Calu3 (cell line): ENCODE measurements at regions not wholly inside any gene's neighbourhood (a gene's known extent, or its start where the extent isn't known, plus 50 kb on each side); places are given as distances from the start of the nearest gene placed in this dataset.

Source experiments
- BruUV-seq: library from RNA; stranded (reverse); fragments of 400-500 nt; replicated peaks from 2 replicates; lab custom pipeline; 2021; lab: Mats Ljungman, UMichigan
- CTCF ChIA-PET: fragments of 300-600 bp; sonication (Branson Sonifier 250); formaldehyde crosslinking; loops from one replicate; lab custom pipeline; 2022; ENCODE audit warnings: antibody characterized with exemption; lab: Charles Lee
- DNase-seq: peaks from one replicate; pipeline ENCODE4 v3.0.0; 2022
- H3K27ac Mint-ChIP-seq: one replicate; pipeline ENCODE4 v1.8.0; 2022; ENCODE audit warnings: mixed read lengths; ENCODE audit not compliant: unreplicated experiment
- H3K27me3 Mint-ChIP-seq: one replicate; pipeline ENCODE4 v1.8.0; 2022; ENCODE audit warnings: mixed read lengths; ENCODE audit not compliant: unreplicated experiment
- H3K36me3 Mint-ChIP-seq: one replicate; pipeline ENCODE4 v1.8.0; 2022; ENCODE audit warnings: mild to moderate bottlenecking, moderate library complexity, mixed read lengths; ENCODE audit not compliant: insufficient read depth, unreplicated experiment
- H3K4me1 Mint-ChIP-seq: one replicate; pipeline ENCODE4 v1.8.0; 2022; ENCODE audit warnings: mild to moderate bottlenecking, low read depth, mixed read lengths; ENCODE audit not compliant: unreplicated experiment
- H3K4me3 Mint-ChIP-seq: one replicate; pipeline ENCODE4 v1.8.0; 2022; ENCODE audit warnings: mild to moderate bottlenecking, low read depth, moderate library complexity, mixed read lengths; ENCODE audit not compliant: unreplicated experiment
- H3K9me3 Mint-ChIP-seq: one replicate; pipeline ENCODE4 v1.8.0; 2022; ENCODE audit warnings: low read depth, mixed read lengths; ENCODE audit not compliant: unreplicated experiment
- CTCF ChIP-seq: fragments of 200-600 bp; IDR thresholded peaks from one replicate; pipeline ENCODE4 v1.8.0; 2022; ENCODE audit warnings: antibody characterized with exemption; ENCODE audit not compliant: unreplicated experiment
- intact Hi-C: fragments of 100-400 bp; cut with micrococcal nuclease; formaldehyde crosslinking; loops from one replicate; pipeline ENCODE4 v1.10.0; 2022; ENCODE audit not compliant: unreplicated experiment

- no TSS peak for BruUV-seq
- intact Hi-C loops, result no loop called here
- TF ChIP-seq CTCF, result no peak
- no peak overlapping the region for H3K4me3 Mint-ChIP-seq
- no peaks in the 10 kb centered on the region for H3K9me3 Mint-ChIP-seq
- no peaks in the 10 kb centered on the region for H3K27me3 Mint-ChIP-seq
- no peak overlapping the region for H3K27ac Mint-ChIP-seq
- no peak for DNase-seq
- H3K36me3 Mint-ChIP-seq, result no peaks in the 10 kb centered on the region
- CTCF ChIA-PET, result no interaction called here
- no peaks in the 10 kb centered on the region for H3K4me1 Mint-ChIP-seq
These were observed 623.3 kb upstream of the NR5A2 start for GRCh38 chr1:199404191-199404590.

- H3K36me3 Mint-ChIP-seq, result no peaks in the 10 kb centered on the region
- intact Hi-C loops, result no loop called here
- no TSS peak for BruUV-seq
- H3K4me3 Mint-ChIP-seq, result no peak overlapping the region
- CTCF ChIA-PET, result no interaction called here
- TF ChIP-seq CTCF, result no peak
- no peaks in the 10 kb centered on the region for H3K9me3 Mint-ChIP-seq
- H3K4me1 Mint-ChIP-seq, result no peaks in the 10 kb centered on the region
- DNase-seq, result no peak
- no peak overlapping the region for H3K27ac Mint-ChIP-seq
- H3K27me3 Mint-ChIP-seq, result no peaks in the 10 kb centered on the region
These were observed 622.5 kb upstream of the NR5A2 start for GRCh38 chr1:199404976-199405375.

- Mint-ChIP-seq H3K27me3 (no peaks in the 10 kb centered on the region), H3K4me3 (no peak overlapping the region), H3K9me3 (no peaks in the 10 kb centered on the region), H3K36me3 (no peaks in the 10 kb centered on the region), H3K4me1 (no peaks in the 10 kb centered on the region), H3K27ac (no peak overlapping the region)
- no TSS peak for BruUV-seq
- CTCF ChIA-PET, result interaction anchor here (0.6 kb wide), 1 partner anchor 21 kb away, joined by 3 read pairs; no protein-coding TSS in a partner anchor
- DNase-seq, result no peak
- TF ChIP-seq CTCF, result no peak
- intact Hi-C loops, result no loop called here
These were observed 621.8 kb upstream of the NR5A2 start for GRCh38 chr1:199405634-199406196.

- BruUV-seq, result no TSS peak
- DNase-seq, result no peak
- Mint-ChIP-seq H3K27me3 (no peaks in the 10 kb centered on the region), H3K36me3 (no peaks in the 10 kb centered on the region), H3K27ac (no peak overlapping the region), H3K4me1 (peaks cover 8% of the 10 kb centered on the region), H3K4me3 (no peak overlapping the region), H3K9me3 (no peaks in the 10 kb centered on the region)
- intact Hi-C loops, result no loop called here
- CTCF ChIA-PET, result no interaction called here
- TF ChIP-seq CTCF, result no peak
These were observed 617.0 kb upstream of the NR5A2 start for GRCh38 chr1:199410462-199410861.
